ENCODE measurements at regions not wholly inside any gene's neighbourhood (a gene's known extent, or its start where the extent isn't known, plus 50 kb on each side); places are given as distances from the start of the nearest gene placed in this dataset.
A peak's percentile ranks its signal among the peaks of the same experiment; 100 is the strongest.

DNA sequence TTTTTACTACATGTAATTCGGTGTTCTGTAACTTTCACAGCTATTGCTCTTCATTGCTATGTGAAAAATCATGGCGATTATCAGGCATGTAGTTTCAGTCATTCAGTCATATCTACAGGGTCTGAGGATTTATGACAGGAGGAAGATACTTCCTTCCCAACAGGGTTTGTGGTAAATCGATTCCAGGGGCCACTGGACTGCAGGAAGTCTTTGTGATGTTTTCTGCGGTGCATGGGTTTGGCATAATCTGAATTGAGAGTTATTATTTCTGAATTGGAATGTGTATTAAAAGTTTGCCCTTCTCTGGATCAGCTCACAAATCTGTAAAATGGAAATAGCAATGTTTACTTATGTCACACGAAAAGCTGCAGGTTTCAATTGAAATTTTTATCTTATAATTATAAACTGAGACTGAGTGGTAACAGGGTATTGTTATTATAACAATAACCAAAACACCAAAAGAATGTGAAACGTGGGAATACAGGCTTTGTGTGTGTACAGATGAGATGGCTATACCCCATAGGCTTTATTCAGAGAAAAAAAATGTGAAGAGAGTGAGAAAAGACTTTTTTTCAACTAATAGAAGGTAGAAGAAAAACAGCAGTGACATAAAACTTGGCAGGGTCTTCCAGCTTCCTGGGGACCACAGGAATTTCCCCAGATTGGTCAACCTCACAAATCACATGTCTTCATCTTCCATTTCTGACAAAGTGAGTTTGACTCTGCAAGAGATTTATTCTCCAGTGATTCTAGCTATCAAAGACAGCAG, 307.7 kb upstream of the NFE2L3 start:
- peak; percentile 83 for DNase-seq (ENCODE audit: low read depth)

DNA sequence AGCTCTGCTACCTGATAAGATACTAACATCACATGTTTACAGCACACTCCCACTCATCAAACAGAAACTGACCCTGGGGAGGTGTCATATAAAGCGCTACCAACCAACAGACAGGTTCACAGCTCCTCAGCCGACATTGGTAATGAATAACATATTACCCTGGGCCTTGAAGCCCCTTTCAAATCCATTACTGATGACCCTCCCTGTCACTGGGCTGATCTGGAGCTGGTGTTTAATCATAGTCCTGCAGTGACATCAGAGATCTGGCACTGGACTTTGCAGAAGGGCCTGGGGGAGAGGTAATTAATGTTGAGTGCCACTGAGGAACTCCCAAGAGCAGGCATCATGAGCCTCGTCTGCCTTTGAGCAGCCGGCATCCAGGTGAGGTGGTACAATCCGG, 306.5 kb upstream of the NFE2L3 start:
- DNase-seq (ENCODE audit: low read depth), result no peak

DNA sequence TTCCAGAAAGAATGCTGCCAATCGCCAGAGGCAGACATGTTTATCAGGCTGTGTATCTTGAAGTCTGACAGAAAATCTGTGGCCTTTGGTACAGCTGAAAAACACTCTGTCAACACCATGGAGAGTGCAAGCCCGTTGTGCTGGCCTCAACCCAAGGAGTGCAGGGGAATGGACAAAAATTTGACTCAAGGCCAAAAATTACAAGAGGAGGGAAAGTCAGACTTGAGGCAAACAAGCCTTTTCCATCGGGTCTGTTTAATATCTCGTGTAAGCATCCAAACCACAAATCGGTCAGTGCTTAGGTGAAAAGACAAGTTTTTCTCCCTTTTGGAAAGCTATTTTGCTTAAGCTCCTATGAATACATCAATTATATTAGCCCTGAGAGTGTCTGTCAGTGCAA, 305.3 kb upstream of the NFE2L3 start:
- peak; percentile 94 for DNase-seq (ENCODE audit: low read depth)

DNA sequence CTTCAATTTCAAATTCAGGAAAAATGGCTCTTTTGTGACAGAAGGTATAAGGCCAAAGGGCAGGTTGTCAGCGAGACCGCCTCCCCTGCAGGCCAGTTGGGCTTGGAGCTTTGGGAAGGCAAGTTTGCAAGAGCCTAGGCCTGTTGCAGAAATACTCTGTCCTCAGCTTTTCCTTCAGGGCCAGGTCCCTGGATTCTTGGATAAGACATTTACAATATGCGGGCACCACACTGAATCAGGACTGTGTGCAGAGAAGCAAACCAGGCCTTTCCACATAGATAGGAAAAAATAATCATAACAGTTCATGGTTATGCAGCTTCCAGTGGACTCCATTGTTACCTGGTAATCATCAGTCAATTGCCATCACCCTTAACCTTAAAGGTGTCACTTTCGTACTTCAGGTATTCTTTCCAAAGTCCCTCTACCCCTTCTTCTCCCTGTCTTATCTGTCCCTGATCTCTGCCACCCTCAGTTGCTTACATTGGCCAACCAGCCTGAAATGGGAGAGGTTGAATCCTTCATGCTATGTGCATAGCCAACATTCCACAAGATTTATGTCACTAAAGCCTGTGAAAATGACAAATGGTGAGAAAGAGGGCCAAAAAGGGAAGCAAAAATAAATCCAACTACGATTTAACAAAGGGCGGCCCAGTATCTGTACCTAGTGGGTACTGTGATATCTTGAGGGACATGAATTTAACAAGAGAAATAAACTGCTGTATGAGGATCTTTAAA, 304.5 kb upstream of the NFE2L3 start:
- peak; percentile 92 for DNase-seq (ENCODE audit: low read depth)

DNA sequence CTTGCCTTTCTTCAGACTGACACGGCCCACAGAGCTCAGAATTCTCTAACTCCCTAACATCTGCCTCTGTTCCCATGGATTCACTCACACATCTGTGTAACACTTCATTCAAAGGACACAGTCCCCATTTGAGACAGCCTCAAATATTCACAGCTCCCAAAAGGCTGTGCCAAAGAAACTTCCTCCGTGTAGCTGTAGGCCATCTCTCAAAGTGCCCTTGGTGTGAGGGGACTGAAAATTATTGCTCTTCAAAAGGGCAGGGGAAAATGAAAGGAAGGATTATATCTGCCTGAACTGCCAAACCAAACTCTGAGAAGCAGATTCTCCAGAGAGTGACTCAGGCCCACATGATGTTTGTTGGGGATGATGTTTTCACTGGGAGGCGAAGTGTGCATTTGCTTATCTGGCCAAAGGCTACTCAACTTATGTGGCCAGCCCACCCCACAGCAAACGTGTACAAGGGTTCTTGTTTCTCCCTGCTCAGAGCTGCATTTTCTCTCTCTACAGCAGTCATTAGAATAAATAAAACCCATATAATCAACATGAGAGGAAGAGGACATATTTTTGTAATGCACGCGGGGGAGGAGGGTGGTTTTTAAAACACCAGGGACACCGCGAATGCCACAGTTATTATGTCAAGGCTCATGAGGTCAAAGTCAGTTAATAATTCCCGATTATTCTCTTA, 302.4 kb upstream of the NFE2L3 start:
- DNase-seq (ENCODE audit: low read depth), result peak; percentile 97

DNA sequence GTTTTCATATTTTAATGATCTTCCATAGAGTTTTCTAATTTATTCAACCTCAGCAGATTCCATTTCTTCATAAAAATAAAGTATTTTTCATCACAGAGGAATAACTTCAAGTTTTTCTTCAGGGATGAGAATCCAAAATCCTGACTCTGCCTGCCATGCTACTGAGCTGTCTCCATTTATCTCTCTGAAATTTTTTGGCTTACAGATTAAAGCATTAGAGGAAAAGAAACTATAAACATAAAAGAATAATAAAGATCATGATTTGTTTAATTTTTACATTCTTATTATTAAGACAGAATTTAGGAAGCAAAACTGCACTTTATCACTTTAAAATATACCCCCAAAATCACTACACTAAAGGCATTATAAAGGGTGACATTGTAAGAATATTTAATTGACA, 301.8 kb upstream of the NFE2L3 start:
- no peak for DNase-seq (ENCODE audit: low read depth)

DNA sequence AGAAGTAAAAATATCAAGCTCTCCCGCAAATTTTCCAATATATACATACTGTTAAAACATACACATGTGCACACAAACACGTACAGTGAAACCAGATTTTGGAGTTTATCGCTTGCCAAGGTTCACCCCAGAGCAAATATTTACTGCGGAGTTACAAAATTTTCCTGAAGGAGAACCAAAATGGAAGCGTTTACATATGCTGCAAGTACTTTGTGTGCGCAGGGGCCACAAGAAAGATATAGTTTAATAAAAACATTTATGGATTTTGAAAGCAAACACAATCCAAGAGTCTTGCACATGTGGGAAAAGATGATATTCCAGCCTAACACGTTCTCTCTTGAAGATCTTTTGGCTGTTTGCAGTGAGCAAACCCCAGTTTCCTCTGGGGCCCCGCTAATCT, 301.3 kb upstream of the NFE2L3 start:
- no peak for DNase-seq (ENCODE audit: low read depth)

DNA sequence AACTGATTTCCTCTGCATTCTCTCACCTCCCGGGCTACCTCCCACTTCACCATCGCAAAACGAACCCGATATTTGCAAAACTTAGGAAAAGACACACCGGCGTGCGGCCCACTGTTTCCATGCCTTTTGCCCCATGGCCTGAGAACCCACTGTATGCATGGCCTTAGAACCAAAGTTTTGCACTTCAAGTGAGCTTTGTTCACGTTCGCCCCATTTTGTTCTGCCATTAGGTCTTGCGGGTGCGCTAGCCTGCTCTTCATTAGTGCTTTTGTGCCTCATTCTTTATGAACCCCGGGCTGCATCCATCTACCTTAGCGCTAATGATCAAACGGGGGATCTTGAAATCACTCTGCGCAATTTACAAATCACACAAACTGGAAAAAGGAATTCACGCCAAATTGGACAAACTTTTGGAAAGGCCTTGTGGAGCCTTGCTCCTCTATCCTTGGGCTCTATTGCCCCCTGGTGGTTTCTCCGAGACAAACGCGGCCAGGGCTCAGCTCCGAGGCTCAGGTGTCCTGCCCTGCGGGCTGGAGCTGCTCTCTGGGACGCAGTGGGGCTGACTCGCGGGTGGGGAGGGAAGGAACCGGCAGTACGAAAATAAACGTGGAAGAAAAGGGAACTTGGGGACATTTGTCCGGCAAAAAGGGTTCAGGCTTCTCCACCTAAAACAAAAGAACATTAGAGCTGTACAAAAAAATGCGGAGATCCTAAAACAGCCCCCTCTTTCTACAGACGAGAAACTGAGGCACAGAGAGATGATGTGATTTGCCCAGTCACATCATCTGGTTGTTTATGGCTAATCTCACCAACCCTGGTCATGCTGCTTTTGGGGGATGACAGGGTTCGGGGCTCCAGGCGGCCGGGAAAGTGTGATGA, 300.4 kb upstream of the NFE2L3 start:
- peak; percentile 90 for DNase-seq (ENCODE audit: low read depth)

DNA sequence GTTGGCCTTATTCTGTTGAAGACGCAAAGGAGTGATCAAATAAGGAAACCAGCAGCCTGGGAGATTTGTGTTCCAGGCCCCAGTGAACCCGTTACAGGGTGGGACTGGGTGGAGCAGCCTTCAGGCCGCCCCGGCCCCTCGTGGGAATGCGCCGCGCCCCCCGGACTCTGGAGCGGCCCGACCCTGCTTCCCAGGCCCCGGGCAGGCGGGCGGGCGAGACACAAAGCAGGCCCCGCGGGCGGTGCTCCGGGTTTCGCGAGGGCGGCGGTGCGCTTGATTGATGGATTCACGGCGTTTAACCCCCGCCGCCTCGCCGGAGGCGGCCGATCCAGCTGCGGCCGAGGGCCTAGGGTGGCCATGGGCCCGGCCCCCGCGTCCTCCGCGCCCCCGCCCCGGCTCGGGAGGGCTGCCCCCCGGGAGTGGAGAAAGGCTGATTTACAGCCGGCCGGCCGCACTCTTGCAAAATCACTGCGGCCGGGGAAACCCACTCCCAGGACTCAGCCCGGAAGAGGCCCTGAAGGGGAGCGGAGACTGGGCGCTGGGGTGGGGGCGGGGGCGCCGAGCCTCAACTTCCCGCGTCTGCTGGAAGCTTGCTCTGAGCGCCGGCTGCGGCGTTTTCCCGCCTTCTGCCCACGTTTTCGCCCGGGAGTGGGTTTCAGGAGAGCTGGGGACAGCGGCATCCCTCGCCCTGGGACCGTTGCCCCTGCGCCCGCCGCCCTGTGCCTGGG, 299.6 kb upstream of the NFE2L3 start:
- no peak for DNase-seq (ENCODE audit: low read depth)

DNA sequence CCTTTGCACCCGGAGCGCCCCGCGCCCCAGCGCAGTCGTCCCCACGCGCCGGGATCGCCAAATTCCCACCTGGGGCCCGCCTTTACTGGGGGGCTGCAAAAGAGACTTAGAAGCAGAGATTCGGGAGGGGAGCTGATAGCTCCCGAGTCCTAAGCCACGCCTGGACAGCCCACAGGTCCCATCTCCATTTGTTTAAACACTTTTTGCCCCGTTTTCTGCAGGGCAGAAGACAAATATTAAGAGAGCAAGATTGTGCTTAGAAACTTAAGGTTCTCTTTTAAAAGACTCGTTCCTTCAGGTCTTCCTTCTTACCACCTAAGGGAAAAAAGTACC, 299.1 kb upstream of the NFE2L3 start:
- no peak for DNase-seq (ENCODE audit: low read depth)

DNA sequence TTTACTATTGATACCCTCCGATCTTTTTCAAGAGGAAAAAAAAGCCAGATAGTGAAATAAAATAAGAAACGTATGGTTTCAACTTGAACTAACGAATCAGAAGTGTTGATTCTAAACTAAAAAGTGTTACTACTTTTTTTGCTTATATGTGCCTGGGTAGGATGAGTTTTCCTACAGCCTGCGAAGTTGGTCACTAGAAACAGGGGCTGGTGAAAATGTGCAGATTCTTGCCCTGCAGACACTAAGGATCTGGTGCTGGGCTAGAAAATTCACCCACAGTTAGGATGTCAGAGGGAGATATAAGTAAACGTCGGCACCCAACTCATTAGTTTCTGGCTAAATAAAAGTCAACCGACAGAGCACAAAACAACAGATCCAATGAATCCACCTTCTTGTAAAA, 298.7 kb upstream of the NFE2L3 start:
- no peak for DNase-seq (ENCODE audit: low read depth)

DNA sequence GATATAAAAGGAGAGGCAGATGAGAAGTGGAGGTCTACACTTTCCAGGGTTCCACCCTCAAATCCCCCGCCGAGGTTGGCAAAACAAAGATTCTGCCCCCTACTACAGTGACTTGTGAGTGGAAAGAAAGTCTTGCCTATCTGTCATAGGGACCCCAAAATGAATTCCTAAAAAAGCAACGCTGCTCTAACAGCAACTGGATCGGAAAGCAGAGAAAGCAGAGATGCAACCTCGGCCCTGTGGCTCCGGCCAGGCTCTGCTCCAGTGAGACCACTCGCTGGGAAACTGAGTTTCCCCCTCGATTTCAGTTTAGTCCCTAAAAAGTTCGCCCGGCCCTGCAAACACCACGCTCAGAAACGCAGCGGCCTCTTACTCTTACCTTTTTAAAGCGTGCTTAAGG, 297.9 kb upstream of the NFE2L3 start:
- no peak for DNase-seq (ENCODE audit: low read depth)

DNA sequence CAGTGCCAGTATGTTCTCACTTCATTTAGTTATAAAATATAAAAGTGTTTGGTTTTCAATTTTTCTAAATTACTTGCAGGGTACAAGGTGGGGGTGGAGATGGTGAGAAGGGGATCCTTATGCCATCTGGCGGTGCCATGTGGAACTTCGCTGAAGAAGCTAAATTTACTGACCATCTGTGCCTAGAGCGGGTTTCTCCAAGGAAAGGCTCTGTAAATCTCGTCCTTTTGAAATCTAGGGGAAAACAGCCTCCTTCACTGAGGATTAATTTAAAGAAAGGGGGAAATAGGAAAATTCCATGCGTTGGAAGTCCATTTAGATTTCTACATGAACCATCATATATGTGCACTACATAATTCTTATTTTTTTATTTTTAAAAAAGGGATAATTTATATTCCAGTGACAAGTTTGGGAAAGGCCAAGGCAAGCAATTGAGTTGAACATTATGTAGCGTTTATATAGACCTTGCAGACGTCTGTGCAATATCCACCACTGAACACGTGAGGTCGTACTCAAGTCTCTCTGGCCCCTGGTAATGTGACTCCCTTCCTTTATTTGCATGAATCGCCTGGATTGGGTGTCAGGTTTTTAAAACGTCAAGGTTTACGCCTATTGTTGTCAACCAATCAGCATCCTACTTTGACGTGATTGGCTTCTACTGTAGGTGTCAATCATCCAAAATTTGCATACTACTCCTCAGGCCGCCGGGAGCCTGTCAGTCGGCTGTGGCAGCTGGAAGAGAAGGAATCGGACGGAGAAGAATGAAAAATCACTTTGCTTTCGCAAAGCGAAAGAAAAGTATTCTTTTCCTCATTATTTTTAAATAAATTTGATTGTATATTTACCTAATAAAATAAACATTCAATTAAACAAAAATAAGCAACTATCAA, 297.1 kb upstream of the NFE2L3 start:
- DNase-seq (ENCODE audit: low read depth), result peak; percentile 99

DNA sequence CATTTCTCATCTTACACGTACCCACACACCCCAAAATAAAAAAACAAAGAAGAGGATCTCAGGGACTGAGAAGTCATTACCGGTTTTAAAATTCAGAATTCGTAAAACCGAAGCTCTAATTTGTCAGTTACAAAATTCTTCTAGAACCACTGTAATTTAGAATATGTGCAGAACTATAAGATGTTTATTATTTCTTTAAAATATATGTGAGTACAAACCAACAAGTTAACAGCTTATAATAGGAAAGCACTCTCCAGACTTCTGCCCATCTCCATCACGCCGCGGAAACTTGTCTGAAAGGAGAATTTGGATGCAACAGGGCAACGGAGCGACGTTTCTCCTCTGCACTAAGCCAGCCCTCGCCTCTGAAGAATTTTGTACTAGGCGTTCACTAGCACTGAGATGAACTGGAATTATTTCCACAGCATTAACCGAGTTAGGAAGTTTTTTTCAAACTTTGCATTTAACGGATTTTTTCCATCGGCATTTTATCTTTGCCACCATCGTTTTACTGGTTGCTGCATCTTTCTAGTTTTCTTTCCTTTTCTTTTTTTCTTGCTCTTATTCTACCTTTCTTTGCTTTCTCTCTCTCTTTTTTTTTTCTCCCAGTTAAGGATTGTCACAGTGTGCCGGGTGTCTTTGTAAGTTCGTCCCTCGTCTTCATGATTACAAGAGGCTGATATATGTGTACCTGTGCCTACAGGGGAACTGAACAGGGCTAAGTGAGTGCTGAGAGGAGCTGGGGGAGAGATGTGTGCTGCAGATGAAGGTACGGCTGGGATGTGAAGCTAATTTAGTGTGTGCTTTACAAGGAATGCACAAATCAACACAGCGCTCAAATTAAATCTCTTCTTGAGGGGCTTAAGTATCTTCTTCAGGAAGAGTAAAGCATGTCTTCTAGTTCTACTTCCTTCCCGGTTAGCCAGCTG, 295.9 kb upstream of the NFE2L3 start:
- DNase-seq (ENCODE audit: low read depth), result peak; percentile 67

DNA sequence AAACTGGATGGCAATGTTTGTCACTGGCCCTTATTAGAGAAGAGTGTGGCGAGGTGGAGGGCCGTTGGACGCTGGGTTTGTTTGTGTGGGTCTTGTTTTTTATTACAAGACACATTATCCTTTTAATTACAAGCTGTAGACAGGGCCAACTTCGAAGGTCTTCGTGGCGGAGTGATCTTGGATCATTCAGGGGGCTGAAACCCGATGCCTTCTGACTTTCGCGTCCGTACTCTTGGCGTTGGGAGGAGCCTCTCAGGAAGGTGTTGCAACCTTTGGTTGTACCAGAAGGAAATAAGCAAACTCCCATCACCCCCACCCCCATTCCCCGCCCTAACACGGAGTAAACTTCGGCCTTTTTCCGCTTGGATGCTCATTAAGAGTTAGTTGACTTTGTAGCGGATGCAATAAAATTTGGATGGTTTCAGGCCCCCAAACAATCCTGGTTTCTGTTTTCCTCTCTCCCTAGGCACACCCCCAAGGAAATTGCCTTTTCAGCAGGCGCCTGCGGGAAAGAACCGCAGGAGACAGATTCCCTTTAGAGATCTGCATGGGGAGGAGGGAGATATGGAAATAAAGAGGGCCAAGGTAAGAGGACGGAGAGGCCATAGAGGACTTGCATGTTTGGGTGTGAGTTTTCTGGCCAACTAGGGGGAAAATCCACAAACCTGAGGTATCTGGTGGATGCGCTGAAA, 294.5 kb upstream of the NFE2L3 start:
- peak; percentile 85 for DNase-seq (ENCODE audit: low read depth)

DNA sequence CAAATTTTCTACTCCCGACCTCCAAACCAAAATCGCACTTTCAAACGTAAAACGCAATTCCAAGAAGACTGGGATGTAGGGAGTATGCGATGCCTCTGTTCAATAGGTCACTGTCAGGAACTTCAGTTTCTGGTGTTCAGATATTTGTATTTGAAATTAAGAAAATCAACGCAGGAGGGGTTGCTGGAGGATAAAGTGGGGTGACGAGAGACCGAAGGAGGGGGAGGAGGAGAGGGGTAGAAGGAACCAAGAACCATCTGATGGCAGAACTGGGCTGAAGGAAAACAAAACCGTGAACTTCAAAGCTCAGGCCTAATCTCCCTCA, 293.8 kb upstream of the NFE2L3 start:
- DNase-seq (ENCODE audit: low read depth), result no peak

DNA sequence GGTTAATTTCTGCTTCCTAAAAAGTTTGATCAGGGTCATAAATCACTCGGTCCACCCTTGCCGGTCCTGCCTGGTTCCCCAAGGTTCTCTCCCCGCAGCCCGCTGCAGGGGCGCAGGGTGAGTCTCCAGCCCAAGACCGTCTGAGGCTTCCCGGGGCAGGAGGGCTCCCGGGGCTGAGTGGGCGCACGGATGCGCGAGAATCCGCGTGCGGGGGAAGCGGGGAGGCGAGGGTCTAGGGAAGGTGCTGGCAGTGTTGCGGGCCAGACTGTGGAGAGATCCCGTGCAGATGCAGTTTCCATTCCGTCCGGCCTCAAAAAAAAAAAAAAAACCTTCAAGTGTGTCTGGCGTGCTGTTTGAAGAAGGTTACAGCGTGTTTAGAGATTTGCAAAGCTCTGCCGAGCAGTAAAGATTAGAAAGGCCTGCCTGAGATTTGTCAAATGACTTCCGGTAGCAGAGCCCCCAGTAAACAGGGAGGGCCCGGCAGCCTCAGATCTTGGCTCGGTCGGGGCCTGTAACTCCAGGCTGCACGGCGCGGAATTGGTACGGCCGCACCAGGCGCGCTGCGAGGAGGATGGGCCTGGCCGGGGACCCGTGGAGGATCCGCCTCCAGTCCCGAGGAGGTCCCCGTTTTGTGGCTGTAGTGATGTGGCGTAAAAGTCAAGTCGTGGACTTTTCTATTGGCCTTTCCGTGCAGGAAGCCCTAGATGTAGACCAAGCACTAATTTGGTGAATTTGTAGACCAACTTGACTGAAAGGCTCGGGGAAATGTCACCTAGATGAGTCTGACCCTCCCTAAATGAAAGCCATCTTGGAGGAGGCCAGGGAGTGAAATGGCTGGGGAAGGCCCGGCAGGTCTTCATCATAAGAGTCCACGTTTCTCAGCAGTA, 293.2 kb upstream of the NFE2L3 start:
- DNase-seq (ENCODE audit: low read depth), result no peak

Data from Daoy (cell line).